ENCODE measurements at regions not wholly inside any gene's neighbourhood (a gene's known extent, or its start where the extent isn't known, plus 50 kb on each side); places are given as distances from the start of the nearest gene placed in this dataset.

- H4K20me1 ChIP-seq (ENCODE audit: insufficient read depth, low read length) = no peaks in the 10 kb centered on the region
- H3K27me3 ChIP-seq (replicated peaks; ENCODE audit: insufficient read depth, low read length) = 0 out of 2 replicates have a peak, but pooled peaks cover 3% of the 10 kb centered on the region
- TF ChIP-seq EZH2 (optimal IDR thresholded peaks at IDR 0.05; ENCODE audit: low read depth, low read length) = no peak
- no peak for TF ChIP-seq CTCF (IDR thresholded peaks at IDR 0.05; ENCODE audit: low read length)
- TF ChIP-seq EZH2phosphoT487 (IDR thresholded peaks at IDR 0.05; ENCODE audit: low read length) = no peak
- H3K36me3 ChIP-seq (replicated peaks; ENCODE audit: insufficient read depth, low read length) = no peaks in the 10 kb centered on the region
- no peak for DNase-seq
- no peak overlapping the region for H3K4me2 ChIP-seq (ENCODE audit: low read depth, low read length)
- H3F3A ChIP-seq (ENCODE audit: insufficient read depth, low read length) = no peaks in the 10 kb centered on the region
- H3K79me2 ChIP-seq (ENCODE audit: low read length) = no peaks in the 10 kb centered on the region
- H3K9ac ChIP-seq (ENCODE audit: low read length) = no peak overlapping the region
- H3K9me3 ChIP-seq (replicated peaks; ENCODE audit: insufficient read depth, low read length) = no peaks in the 10 kb centered on the region
- H3K4me1 ChIP-seq (ENCODE audit: low read length) = no peaks in the 10 kb centered on the region
- H3K4me3 ChIP-seq (ENCODE audit: low read length) = no peak overlapping the region
- H2AFZ ChIP-seq (ENCODE audit: low read length) = no peak overlapping the region
- no peaks in the 10 kb centered on the region for H3K9me2 ChIP-seq (replicated peaks; ENCODE audit: insufficient read depth, low read length)
- H3K27ac ChIP-seq (ENCODE audit: low read length) = no peak overlapping the region
Measured at GRCh38 chr18:79601234-79601633, 78.4 kb upstream of the CTDP1 start.

DNA sequence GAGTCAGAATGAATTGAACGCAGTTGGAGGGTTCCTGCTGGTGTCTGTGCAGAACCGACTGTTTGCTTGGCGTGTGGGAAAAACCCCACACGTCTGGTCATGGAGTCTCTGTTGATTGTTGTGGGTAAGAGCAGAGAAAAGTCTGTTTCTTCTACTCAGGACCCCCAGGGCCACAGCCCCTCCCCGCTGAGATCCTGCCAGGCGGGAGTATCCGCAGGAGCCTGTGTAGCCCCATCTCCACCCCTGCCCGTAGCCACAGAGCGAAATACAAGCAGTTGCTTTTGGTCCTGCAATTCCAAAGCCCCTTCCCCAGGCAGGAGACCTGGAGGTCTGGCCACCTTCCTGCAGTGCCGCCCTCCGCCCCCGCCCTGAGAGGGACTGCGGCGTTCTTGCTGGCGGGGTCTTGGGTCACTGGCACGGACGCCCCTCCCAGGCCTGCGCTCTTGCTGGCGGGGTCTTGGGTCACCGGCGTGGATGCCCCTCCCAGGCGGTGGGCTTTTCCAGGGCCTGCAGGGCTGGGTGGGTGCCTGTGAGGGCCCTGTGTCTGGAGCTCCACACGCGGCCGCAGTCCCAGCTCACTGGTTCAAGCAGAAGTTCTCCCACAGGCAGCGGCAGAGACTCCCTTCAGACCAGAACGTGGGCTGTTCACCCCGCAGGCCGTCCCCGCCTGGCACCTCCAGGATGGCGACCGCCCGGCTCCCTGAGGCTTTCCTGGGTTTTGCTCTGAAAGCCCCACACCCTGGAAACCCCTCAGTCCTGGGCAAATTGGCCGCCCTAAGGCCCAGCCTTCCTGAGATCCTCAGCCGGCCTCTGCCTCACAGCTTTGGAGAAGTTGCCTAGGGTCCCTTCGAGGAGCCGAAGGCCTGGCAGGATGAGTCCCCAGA is 76.0 kb upstream of the CTDP1 start:
- Histone ChIP-seq H3K4me2 (ENCODE audit: low read depth, low read length) (no peak overlapping the region), H3K27me3 (replicated peaks; ENCODE audit: insufficient read depth, low read length) (no peaks in the 10 kb centered on the region), H3K9me3 (replicated peaks; ENCODE audit: insufficient read depth, low read length) (no peaks in the 10 kb centered on the region), H3K4me3 (ENCODE audit: low read length) (no peak overlapping the region), H3K4me1 (ENCODE audit: low read length) (no peaks in the 10 kb centered on the region), H2AFZ (ENCODE audit: low read length) (no peak overlapping the region), H3F3A (ENCODE audit: insufficient read depth, low read length) (no peaks in the 10 kb centered on the region), H3K27ac (ENCODE audit: low read length) (no peak overlapping the region), H4K20me1 (ENCODE audit: insufficient read depth, low read length) (no peaks in the 10 kb centered on the region), H3K9ac (ENCODE audit: low read length) (no peak overlapping the region), H3K36me3 (replicated peaks; ENCODE audit: insufficient read depth, low read length) (no peaks in the 10 kb centered on the region), H3K79me2 (ENCODE audit: low read length) (no peaks in the 10 kb centered on the region), H3K9me2 (replicated peaks; ENCODE audit: insufficient read depth, low read length) (no peaks in the 10 kb centered on the region)
- DNase-seq = no peak
- no peak for TF ChIP-seq CTCF (IDR thresholded peaks at IDR 0.05; ENCODE audit: low read length)

DNA sequence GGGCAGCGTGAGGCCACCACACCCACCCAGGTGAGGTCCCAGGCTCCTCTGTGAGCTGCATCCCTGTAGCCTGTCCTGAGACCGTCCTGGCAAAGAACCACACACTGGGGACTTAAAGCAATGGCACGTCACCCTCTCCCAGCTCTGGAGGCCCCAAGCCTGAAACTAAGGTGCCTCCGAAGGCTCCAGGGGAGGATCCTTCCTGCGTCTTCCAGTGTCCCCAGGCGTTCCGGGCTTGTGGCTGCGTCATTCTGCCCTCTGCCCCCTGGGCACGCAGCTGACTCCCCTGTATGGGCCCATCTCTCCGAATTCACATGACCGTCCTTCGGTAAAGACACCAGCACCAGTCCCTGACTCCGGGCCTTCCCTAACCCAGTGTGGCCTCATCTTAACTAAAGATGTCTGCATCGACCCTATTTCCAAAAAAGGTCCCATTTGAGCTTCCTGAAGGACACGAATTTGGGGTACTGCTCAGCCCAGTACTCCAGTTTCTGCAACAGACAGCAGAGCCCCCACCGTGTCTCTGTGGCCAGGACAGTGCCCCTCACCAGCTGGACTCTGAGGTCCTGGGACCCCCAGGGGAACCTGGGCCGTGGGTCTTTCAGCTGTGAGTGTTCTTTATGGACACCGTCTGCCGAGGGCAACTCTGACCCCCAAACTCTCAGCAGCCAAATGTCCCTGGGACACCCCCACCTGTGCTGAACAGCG is 75.2 kb upstream of the CTDP1 start:
- DNase-seq = no peak
- Histone ChIP-seq H3F3A (ENCODE audit: insufficient read depth, low read length) (no peaks in the 10 kb centered on the region), H3K4me1 (ENCODE audit: low read length) (no peaks in the 10 kb centered on the region), H3K9me3 (replicated peaks; ENCODE audit: insufficient read depth, low read length) (no peaks in the 10 kb centered on the region), H3K79me2 (ENCODE audit: low read length) (no peaks in the 10 kb centered on the region), H3K9me2 (replicated peaks; ENCODE audit: insufficient read depth, low read length) (no peaks in the 10 kb centered on the region), H2AFZ (ENCODE audit: low read length) (no peak overlapping the region), H3K4me2 (ENCODE audit: low read depth, low read length) (no peak overlapping the region), H3K9ac (ENCODE audit: low read length) (no peak overlapping the region), H3K27ac (ENCODE audit: low read length) (no peak overlapping the region), H4K20me1 (ENCODE audit: insufficient read depth, low read length) (no peaks in the 10 kb centered on the region), H3K27me3 (replicated peaks; ENCODE audit: insufficient read depth, low read length) (no peaks in the 10 kb centered on the region), H3K4me3 (ENCODE audit: low read length) (no peak overlapping the region), H3K36me3 (replicated peaks; ENCODE audit: insufficient read depth, low read length) (no peaks in the 10 kb centered on the region)
- TF ChIP-seq EZH2 (optimal IDR thresholded peaks at IDR 0.05; ENCODE audit: low read depth, low read length) = no peak
- no peak for TF ChIP-seq CTCF (IDR thresholded peaks at IDR 0.05; ENCODE audit: low read length)
- TF ChIP-seq EZH2phosphoT487 (IDR thresholded peaks at IDR 0.05; ENCODE audit: low read length) = no peak

Measured in MM.1S (cell line).